SK-N-SH treated with all-trans-retinoic acid at 6 μM for 48 hours (cell line): ENCODE measurements at regions not wholly inside any gene's neighbourhood (a gene's known extent, or its start where the extent isn't known, plus 50 kb on each side); places are given as distances from the start of the nearest gene placed in this dataset.

Experiments
- ATAC-seq: fragments of 200-7000 bp; cut with Tn5 transposase; 3 replicates; pipeline ENCODE4 v1.9.1; 2020; ENCODE audit warnings: mild to moderate bottlenecking, moderate library complexity
- ARNTL ChIP-seq: fragments of 450-650 bp; formaldehyde crosslinking; IDR thresholded peaks from 2 replicates; pipeline ENCODE4 v1.5.0; 2020; ENCODE audit warnings: low read depth, mild to moderate bottlenecking, moderate library complexity, borderline replicate concordance
- BACH2 ChIP-seq: fragments of 250-450 bp; sonication (Bioruptor Pico); IDR thresholded peaks from 2 replicates; pipeline ENCODE4 v1.9.0; 2021; ENCODE audit warnings: mild to moderate bottlenecking, borderline replicate concordance
- CREB5 ChIP-seq: fragments of 250-450 bp; sonication (Bioruptor Pico); IDR thresholded peaks from 2 replicates; pipeline ENCODE4 v1.5.1; 2020; ENCODE audit warnings: low read depth, mild to moderate bottlenecking, moderate library complexity
- ESRRG ChIP-seq: fragments of 250-450 bp; sonication (Bioruptor Pico); IDR thresholded peaks from 2 replicates; pipeline ENCODE4 v1.6.1; 2021; ENCODE audit warnings: mild to moderate bottlenecking
- GLIS3 ChIP-seq: fragments of 250-450 bp; sonication (Bioruptor Pico); IDR thresholded peaks from 2 replicates; pipeline ENCODE4 v1.5.0; 2020; ENCODE audit warnings: mild to moderate bottlenecking, moderate library complexity
- ISL1 ChIP-seq: fragments of 250-450 bp; sonication (Bioruptor Pico); IDR thresholded peaks from 2 replicates; pipeline ENCODE4 v2.1.2; 2022; ENCODE audit warnings: mild to moderate bottlenecking, moderate library complexity
- OSR1 ChIP-seq: fragments of 250-450 bp; sonication (Bioruptor Pico); IDR thresholded peaks from 2 replicates; pipeline ENCODE4 v1.8.0; 2022; ENCODE audit warnings: moderate library complexity, mild to moderate bottlenecking, inconsistent platforms
- POU6F1 ChIP-seq: fragments of 250-450 bp; sonication (Bioruptor Pico); IDR thresholded peaks from 2 replicates; pipeline ENCODE4 v1.8.0; 2021; ENCODE audit warnings: low read depth, mild to moderate bottlenecking, moderate library complexity, borderline replicate concordance
- PPARA ChIP-seq: fragments of 250-450 bp; sonication (Bioruptor Pico); IDR thresholded peaks from 2 replicates; pipeline ENCODE4 v1.5.0; 2020; ENCODE audit warnings: mild to moderate bottlenecking, borderline replicate concordance
- SNAI2 ChIP-seq: fragments of 250-450 bp; sonication (Bioruptor Pico); IDR thresholded peaks from 2 replicates; pipeline ENCODE4 v1.5.0; 2020; ENCODE audit warnings: mild to moderate bottlenecking, moderate library complexity
- TCF4 ChIP-seq: fragments of 250-450 bp; sonication (Bioruptor Pico); IDR thresholded peaks from 2 replicates; pipeline ENCODE4 v1.8.0; 2021; ENCODE audit warnings: mild to moderate bottlenecking, moderate library complexity, borderline replicate concordance
- ZC3H10 ChIP-seq: fragments of 250-450 bp; sonication (Bioruptor Pico); IDR thresholded peaks from 2 replicates; pipeline ENCODE4 v1.5.1; 2021; ENCODE audit warnings: mild to moderate bottlenecking, moderate library complexity
- ZFP3 ChIP-seq: fragments of 250-450 bp; sonication (Bioruptor Pico); IDR thresholded peaks from 2 replicates; pipeline ENCODE4 v1.5.0; 2020; ENCODE audit warnings: mild to moderate bottlenecking, moderate library complexity
- ZNF565 ChIP-seq: fragments of 450-650 bp; formaldehyde crosslinking; conservative IDR thresholded peaks from 2 replicates; pipeline ENCODE4 v1.5.0; 2020; ENCODE audit warnings: low read depth, mild to moderate bottlenecking, moderate library complexity
- ZNF70 ChIP-seq: fragments of 450-650 bp; formaldehyde crosslinking; IDR thresholded peaks from 2 replicates; pipeline ENCODE4 v1.5.0; 2020; ENCODE audit warnings: mild to moderate bottlenecking, moderate library complexity
- ZNF8 ChIP-seq: fragments of 450-650 bp; formaldehyde crosslinking; IDR thresholded peaks from 2 replicates; pipeline ENCODE4 v1.5.0; 2020; ENCODE audit warnings: mild to moderate bottlenecking, moderate library complexity
- TF ChIP-seq, protein P1 (sequence below): fragments of 250-450 bp; sonication (Bioruptor Pico); IDR thresholded peaks from 2 replicates; pipeline ENCODE4 v1.8.0; 2020; ENCODE audit warnings: mild to moderate bottlenecking, moderate library complexity, borderline replicate concordance
- TF ChIP-seq, protein P2 (sequence below): fragments of 250-450 bp; sonication (Bioruptor Pico); IDR thresholded peaks from 2 replicates; pipeline ENCODE4 v1.5.1; 2021; ENCODE audit warnings: mild to moderate bottlenecking, moderate library complexity
- TF ChIP-seq, protein P3 (sequence below): fragments of 250-450 bp; sonication (Bioruptor Pico); IDR thresholded peaks from 2 replicates; pipeline ENCODE4 v1.5.0; 2020; ENCODE audit warnings: mild to moderate bottlenecking, moderate library complexity

DNA sequence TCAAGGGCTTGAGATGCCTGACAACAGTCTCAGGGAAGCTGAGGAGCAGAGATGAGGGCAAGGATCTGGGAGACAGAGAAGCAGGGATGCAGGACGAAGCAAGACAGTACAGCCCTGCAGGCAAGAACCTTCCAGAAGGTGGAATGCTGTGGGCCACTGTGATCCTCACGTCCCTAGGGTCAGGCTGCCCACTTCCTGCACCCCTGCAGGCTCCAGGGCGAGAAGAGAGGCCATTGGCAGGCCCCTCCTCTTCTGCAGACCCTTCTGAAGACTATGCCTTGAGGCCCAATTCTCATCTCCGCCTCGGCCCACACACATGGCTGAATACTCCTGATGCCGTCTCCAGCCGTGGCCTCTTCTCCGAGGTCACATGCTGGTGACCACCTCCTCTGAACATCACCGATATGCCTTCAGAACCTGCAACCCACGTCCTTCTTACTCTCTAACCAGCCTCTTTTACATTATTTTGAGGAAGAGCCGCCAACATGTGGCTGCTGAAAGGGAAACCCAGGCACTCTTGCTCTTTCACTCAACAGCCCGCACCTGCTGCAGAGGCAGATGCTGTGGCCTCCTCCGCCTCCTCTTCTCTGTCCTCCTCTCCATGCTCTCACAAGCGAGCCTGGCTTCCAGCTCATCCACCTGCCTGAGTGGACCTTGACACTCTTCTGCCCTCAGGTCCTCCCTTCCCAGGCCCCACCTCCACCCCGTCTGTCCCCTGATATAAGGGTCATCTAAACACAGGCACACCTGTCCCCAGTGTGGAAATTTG lies 181.5 kb downstream of the IRX2 start (continued):
- TF ChIP-seq, protein P1, sequence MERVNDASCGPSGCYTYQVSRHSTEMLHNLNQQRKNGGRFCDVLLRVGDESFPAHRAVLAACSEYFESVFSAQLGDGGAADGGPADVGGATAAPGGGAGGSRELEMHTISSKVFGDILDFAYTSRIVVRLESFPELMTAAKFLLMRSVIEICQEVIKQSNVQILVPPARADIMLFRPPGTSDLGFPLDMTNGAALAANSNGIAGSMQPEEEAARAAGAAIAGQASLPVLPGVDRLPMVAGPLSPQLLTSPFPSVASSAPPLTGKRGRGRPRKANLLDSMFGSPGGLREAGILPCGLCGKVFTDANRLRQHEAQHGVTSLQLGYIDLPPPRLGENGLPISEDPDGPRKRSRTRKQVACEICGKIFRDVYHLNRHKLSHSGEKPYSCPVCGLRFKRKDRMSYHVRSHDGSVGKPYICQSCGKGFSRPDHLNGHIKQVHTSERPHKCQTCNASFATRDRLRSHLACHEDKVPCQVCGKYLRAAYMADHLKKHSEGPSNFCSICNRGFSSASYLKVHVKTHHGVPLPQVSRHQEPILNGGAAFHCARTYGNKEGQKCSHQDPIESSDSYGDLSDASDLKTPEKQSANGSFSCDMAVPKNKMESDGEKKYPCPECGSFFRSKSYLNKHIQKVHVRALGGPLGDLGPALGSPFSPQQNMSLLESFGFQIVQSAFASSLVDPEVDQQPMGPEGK (CRISPR knock-in tag), result no peak
- no peak for TF ChIP-seq BACH2 (CRISPR knock-in tag)

GRCh38 chr5:2569176-2569575 lies 182.3 kb downstream of the IRX2 start:
- TF ChIP-seq ZNF565 (no peak), ZNF8 (CRISPR knock-in tag) (no peak)
- TF ChIP-seq, all 23 proteins: peak for 0
- no peak for ATAC-seq

DNA sequence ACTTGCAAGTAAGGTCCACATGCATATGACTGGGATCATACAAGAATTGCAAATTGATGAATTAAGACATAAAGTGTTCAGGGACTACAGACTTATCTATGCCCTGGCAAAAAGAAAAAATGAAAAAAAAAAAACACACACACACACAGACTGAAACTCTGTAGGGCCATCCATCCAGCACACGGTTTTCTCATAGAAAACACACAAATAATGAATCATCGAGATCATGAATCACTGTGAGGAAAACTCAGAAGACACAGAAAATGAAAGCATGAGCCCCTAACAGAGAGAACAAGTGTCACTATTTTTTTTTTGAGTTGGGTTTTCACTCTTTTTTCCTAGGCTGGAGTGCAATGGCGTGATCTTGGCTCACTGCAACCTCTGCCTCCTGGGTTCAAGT lies 185.2 kb downstream of the IRX2 start:
- TF ChIP-seq ZNF565 (no peak), GLIS3 (no peak), ZFP3 (no peak), ZNF70 (CRISPR knock-in tag) (no peak), ARNTL (no peak), POU6F1 (CRISPR knock-in tag) (no peak), ZC3H10 (no peak), OSR1 (CRISPR knock-in tag) (no peak), ESRRG (no peak), ISL1 (CRISPR knock-in tag) (no peak), CREB5 (CRISPR knock-in tag) (no peak), TCF4 (CRISPR knock-in tag) (no peak)
- TF ChIP-seq, protein P1 (CRISPR knock-in tag), result no peak
- TF ChIP-seq, protein P2, sequence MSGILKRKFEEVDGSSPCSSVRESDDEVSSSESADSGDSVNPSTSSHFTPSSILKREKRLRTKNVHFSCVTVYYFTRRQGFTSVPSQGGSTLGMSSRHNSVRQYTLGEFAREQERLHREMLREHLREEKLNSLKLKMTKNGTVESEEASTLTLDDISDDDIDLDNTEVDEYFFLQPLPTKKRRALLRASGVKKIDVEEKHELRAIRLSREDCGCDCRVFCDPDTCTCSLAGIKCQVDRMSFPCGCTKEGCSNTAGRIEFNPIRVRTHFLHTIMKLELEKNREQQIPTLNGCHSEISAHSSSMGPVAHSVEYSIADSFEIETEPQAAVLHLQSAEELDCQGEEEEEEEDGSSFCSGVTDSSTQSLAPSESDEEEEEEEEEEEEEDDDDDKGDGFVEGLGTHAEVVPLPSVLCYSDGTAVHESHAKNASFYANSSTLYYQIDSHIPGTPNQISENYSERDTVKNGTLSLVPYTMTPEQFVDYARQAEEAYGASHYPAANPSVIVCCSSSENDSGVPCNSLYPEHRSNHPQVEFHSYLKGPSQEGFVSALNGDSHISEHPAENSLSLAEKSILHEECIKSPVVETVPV (CRISPR knock-in tag), result no peak
- TF ChIP-seq, protein P3, sequence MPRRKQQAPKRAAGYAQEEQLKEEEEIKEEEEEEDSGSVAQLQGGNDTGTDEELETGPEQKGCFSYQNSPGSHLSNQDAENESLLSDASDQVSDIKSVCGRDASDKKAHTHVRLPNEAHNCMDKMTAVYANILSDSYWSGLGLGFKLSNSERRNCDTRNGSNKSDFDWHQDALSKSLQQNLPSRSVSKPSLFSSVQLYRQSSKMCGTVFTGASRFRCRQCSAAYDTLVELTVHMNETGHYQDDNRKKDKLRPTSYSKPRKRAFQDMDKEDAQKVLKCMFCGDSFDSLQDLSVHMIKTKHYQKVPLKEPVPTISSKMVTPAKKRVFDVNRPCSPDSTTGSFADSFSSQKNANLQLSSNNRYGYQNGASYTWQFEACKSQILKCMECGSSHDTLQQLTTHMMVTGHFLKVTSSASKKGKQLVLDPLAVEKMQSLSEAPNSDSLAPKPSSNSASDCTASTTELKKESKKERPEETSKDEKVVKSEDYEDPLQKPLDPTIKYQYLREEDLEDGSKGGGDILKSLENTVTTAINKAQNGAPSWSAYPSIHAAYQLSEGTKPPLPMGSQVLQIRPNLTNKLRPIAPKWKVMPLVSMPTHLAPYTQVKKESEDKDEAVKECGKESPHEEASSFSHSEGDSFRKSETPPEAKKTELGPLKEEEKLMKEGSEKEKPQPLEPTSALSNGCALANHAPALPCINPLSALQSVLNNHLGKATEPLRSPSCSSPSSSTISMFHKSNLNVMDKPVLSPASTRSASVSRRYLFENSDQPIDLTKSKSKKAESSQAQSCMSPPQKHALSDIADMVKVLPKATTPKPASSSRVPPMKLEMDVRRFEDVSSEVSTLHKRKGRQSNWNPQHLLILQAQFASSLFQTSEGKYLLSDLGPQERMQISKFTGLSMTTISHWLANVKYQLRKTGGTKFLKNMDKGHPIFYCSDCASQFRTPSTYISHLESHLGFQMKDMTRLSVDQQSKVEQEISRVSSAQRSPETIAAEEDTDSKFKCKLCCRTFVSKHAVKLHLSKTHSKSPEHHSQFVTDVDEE, result no peak
- ATAC-seq, result no peak

DNA sequence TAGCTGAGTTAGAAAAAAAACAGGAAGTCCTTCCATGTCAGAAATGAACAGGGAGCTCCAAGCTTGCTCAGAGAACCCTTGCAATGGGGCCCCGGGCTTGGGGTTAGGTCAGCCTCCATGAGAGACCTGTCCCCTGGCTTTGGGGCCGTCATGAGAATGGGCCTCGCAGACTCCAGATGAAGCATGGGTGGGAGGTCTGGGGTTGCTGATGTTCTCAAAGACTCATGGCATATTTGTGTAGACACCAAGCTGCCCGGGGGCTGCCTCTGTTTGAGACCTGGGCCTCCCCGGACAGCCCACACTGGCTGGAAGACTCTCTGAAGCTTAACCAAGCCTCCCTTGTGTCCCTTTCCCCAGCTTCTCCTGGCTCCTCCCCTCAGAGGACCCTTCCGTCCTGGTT lies 186.3 kb downstream of the IRX2 start:
- no peak for TF ChIP-seq SNAI2 (CRISPR knock-in tag)
- no peak for TF ChIP-seq PPARA
- no peak for TF ChIP-seq TCF4 (CRISPR knock-in tag)
- no peak for TF ChIP-seq POU6F1 (CRISPR knock-in tag)
- no peak for ATAC-seq
